ENCODE measurements at regions not wholly inside any gene's neighbourhood (a gene's known extent, or its start where the extent isn't known, plus 50 kb on each side); places are given as distances from the start of the nearest gene placed in this dataset.
A peak's percentile ranks its signal among the peaks of the same experiment; 100 is the strongest.

GRCh38 chr2:128458505-128458904, 139.8 kb upstream of the HS6ST1 start:
- no peak for TF ChIP-seq CTCF (IDR thresholded peaks at IDR 0.05)
- Histone ChIP-seq H3K4me3 (no peak overlapping the region), H3K27ac (no peak overlapping the region)
- DNase-seq (ENCODE audit: low spot score) = no peak

GRCh38 chr2:128464456-128464855, 145.8 kb upstream of the HS6ST1 start:
- Histone ChIP-seq H3K4me3 (no peak overlapping the region), H3K27ac (no peak overlapping the region)
- DNase-seq (ENCODE audit: low spot score) = no peak
- no peak for TF ChIP-seq CTCF (IDR thresholded peaks at IDR 0.05)

GRCh38 chr2:128465246-128466170, 146.8 kb upstream of the HS6ST1 start:
- Histone ChIP-seq H3K4me3 (no peak overlapping the region), H3K27ac (peak overlapping the region in 1 of 2 donors; percentile 16)
- no peak for TF ChIP-seq CTCF (IDR thresholded peaks at IDR 0.05)
- DNase-seq (ENCODE audit: low spot score) = no peak

GRCh38 chr2:128466376-128466775, 147.7 kb upstream of the HS6ST1 start:
- DNase-seq (ENCODE audit: low spot score) = peak; percentile 88
- H3K27ac ChIP-seq = peak overlapping the region in 1 of 2 donors; percentile 23
- TF ChIP-seq CTCF (IDR thresholded peaks at IDR 0.05) = no peak
- H3K4me3 ChIP-seq = no peak overlapping the region

- TF ChIP-seq CTCF (IDR thresholded peaks at IDR 0.05) = no peak
- H3K4me3 ChIP-seq = no peak overlapping the region
- H3K27ac ChIP-seq = peak overlapping the region in 1 of 2 donors; percentile 23
- DNase-seq (ENCODE audit: low spot score) = no peak
Observed at GRCh38 chr2:128466776-128467175, 148.1 kb upstream of the HS6ST1 start.

GRCh38 chr2:128467321-128467969, 148.8 kb upstream of the HS6ST1 start:
- DNase-seq (ENCODE audit: low spot score) = no peak
- Histone ChIP-seq H3K4me3 (no peak overlapping the region), H3K27ac (no peak overlapping the region)
- TF ChIP-seq CTCF (IDR thresholded peaks at IDR 0.05) = no peak

Data from coronary artery (tissue), 2 donors.